Central memory CD8-positive, alpha-beta T cell (primary cell): ENCODE measurements at regions not wholly inside any gene's neighbourhood (a gene's known extent, or its start where the extent isn't known, plus 50 kb on each side); places are given as distances from the start of the nearest gene placed in this dataset.

ENCODE experiments used
- ATAC-seq: fragments of 150-1000 bp; cut with Tn5 transposase; replicated peaks from 2 replicates; pipeline ENCODE4 v1.10.0; 2022; ENCODE audit warnings: mild to moderate bottlenecking, moderate FRiP score, moderate number of reproducible peaks; ENCODE audit not compliant: poor library complexity, severe bottlenecking; ENCODE audit errors: extremely low read depth
- DNase-seq, 2 donors: peaks; one replicate each; pipeline ENCODE4 v3.0.0; 2021; ENCODE audit warnings: low spot score in 2 of 2
- H3K27ac Mint-ChIP-seq: one replicate; pipeline ENCODE4 v1.8.0; 2022; ENCODE audit warnings: low read depth, mild to moderate bottlenecking, moderate library complexity, mixed read lengths
- H3K27me3 Mint-ChIP-seq: one replicate; pipeline ENCODE4 v1.8.0; 2022; ENCODE audit warnings: mixed read lengths
- H3K36me3 Mint-ChIP-seq: one replicate; pipeline ENCODE4 v1.8.0; 2022; ENCODE audit warnings: mild to moderate bottlenecking, moderate library complexity, mixed read lengths; ENCODE audit not compliant: insufficient read depth
- H3K4me1 Mint-ChIP-seq: one replicate; pipeline ENCODE4 v1.8.0; 2022; ENCODE audit warnings: mixed read lengths
- H3K4me3 Mint-ChIP-seq: one replicate; pipeline ENCODE4 v1.8.0; 2022; ENCODE audit warnings: mild to moderate bottlenecking, moderate library complexity, mixed read lengths
- H3K9me3 Mint-ChIP-seq: one replicate; pipeline ENCODE4 v1.8.0; 2022; ENCODE audit warnings: mixed read lengths

- peaks cover 52% of the 10 kb centered on the region for H3K27me3 Mint-ChIP-seq
- no peak for ATAC-seq
Measured at GRCh38 chr15:29567336-29567735, 254.9 kb downstream of the TJP1 start.

GRCh38 chr15:29566914-29567313, 255.4 kb downstream of the TJP1 start:
- H3K27ac Mint-ChIP-seq = no peak overlapping the region
- no peaks in the 10 kb centered on the region for H3K4me1 Mint-ChIP-seq
- DNase-seq (no peak), ATAC-seq (no peak)
- H3K4me3 Mint-ChIP-seq = no peak overlapping the region
- H3K9me3 Mint-ChIP-seq = peaks cover 3% of the 10 kb centered on the region
- peaks cover 1% of the 10 kb centered on the region for H3K36me3 Mint-ChIP-seq
- H3K27me3 Mint-ChIP-seq = peaks cover 48% of the 10 kb centered on the region

More at GRCh38 chr15:29567336-29567735, 254.9 kb downstream of the TJP1 start:
- Mint-ChIP-seq H3K27ac (no peak overlapping the region), H3K4me3 (no peak overlapping the region), H3K9me3 (no peaks in the 10 kb centered on the region), H3K36me3 (peaks cover 1% of the 10 kb centered on the region), H3K4me1 (no peaks in the 10 kb centered on the region)
- no peak for DNase-seq

- no peak for ATAC-seq
- peaks cover 11% of the 10 kb centered on the region for H3K9me3 Mint-ChIP-seq
- DNase-seq = no peak
- H3K27me3 Mint-ChIP-seq = peaks cover 48% of the 10 kb centered on the region
- H3K4me3 Mint-ChIP-seq = no peak overlapping the region
- no peaks in the 10 kb centered on the region for H3K4me1 Mint-ChIP-seq
- H3K27ac Mint-ChIP-seq = no peak overlapping the region
- H3K36me3 Mint-ChIP-seq = peaks cover 1% of the 10 kb centered on the region
Measured at GRCh38 chr15:29563112-29563511, 259.2 kb downstream of the TJP1 start.

GRCh38 chr15:29560896-29561295, 261.4 kb downstream of the TJP1 start:
- DNase-seq (no peak), ATAC-seq (no peak)
- peaks cover 33% of the 10 kb centered on the region for H3K27me3 Mint-ChIP-seq
- peaks cover 11% of the 10 kb centered on the region for H3K9me3 Mint-ChIP-seq
- no peak overlapping the region for H3K4me3 Mint-ChIP-seq
- H3K36me3 Mint-ChIP-seq = peaks cover 1% of the 10 kb centered on the region
- H3K4me1 Mint-ChIP-seq = no peaks in the 10 kb centered on the region
- no peak overlapping the region for H3K27ac Mint-ChIP-seq

GRCh38 chr15:29558261-29558660, 264.0 kb downstream of the TJP1 start:
- DNase-seq = no peak
- H3K4me1 Mint-ChIP-seq = no peaks in the 10 kb centered on the region
- H3K27ac Mint-ChIP-seq = no peak overlapping the region
- no peak for ATAC-seq
- no peak overlapping the region for H3K4me3 Mint-ChIP-seq
- peaks cover 24% of the 10 kb centered on the region for H3K27me3 Mint-ChIP-seq
- H3K36me3 Mint-ChIP-seq = no peaks in the 10 kb centered on the region
- peaks cover 11% of the 10 kb centered on the region for H3K9me3 Mint-ChIP-seq

GRCh38 chr15:29557171-29557570, 265.1 kb downstream of the TJP1 start:
- no peak for DNase-seq
- Mint-ChIP-seq H3K27ac (no peak overlapping the region), H3K36me3 (no peaks in the 10 kb centered on the region), H3K4me3 (no peak overlapping the region), H3K9me3 (peaks cover 11% of the 10 kb centered on the region), H3K27me3 (peaks cover 24% of the 10 kb centered on the region), H3K4me1 (no peaks in the 10 kb centered on the region)
- ATAC-seq = no peak

GRCh38 chr15:29556380-29556779, 265.9 kb downstream of the TJP1 start:
- H3K27me3 Mint-ChIP-seq = peaks cover 24% of the 10 kb centered on the region
- no peak overlapping the region for H3K27ac Mint-ChIP-seq
- DNase-seq = no peak
- H3K4me3 Mint-ChIP-seq = no peak overlapping the region
- no peak for ATAC-seq
- H3K4me1 Mint-ChIP-seq = no peaks in the 10 kb centered on the region
- no peaks in the 10 kb centered on the region for H3K36me3 Mint-ChIP-seq
- peaks cover 5% of the 10 kb centered on the region for H3K9me3 Mint-ChIP-seq

- Mint-ChIP-seq H3K4me1 (no peaks in the 10 kb centered on the region), H3K27me3 (peaks cover 14% of the 10 kb centered on the region), H3K4me3 (no peak overlapping the region), H3K36me3 (no peaks in the 10 kb centered on the region), H3K27ac (no peak overlapping the region), H3K9me3 (peaks cover 5% of the 10 kb centered on the region)
- DNase-seq (no peak), ATAC-seq (no peak)
Measured at GRCh38 chr15:29554531-29554930, 267.7 kb downstream of the TJP1 start.

GRCh38 chr15:29550834-29551465, 271.3 kb downstream of the TJP1 start:
- no peak for ATAC-seq
- H3K9me3 Mint-ChIP-seq = peaks cover 3% of the 10 kb centered on the region
- H3K27ac Mint-ChIP-seq = no peak overlapping the region
- H3K4me3 Mint-ChIP-seq = no peak overlapping the region
- H3K27me3 Mint-ChIP-seq = peaks cover 7% of the 10 kb centered on the region
- DNase-seq = no peak
- H3K4me1 Mint-ChIP-seq = no peaks in the 10 kb centered on the region
- no peaks in the 10 kb centered on the region for H3K36me3 Mint-ChIP-seq

- DNase-seq = no peak
- no peak overlapping the region for H3K4me3 Mint-ChIP-seq
- H3K36me3 Mint-ChIP-seq = no peaks in the 10 kb centered on the region
- peaks cover 11% of the 10 kb centered on the region for H3K27me3 Mint-ChIP-seq
- H3K9me3 Mint-ChIP-seq = peaks cover 4% of the 10 kb centered on the region
- no peak for ATAC-seq
- no peaks in the 10 kb centered on the region for H3K4me1 Mint-ChIP-seq
- no peak overlapping the region for H3K27ac Mint-ChIP-seq
Measured at GRCh38 chr15:29548006-29548405, 274.3 kb downstream of the TJP1 start.

- Mint-ChIP-seq H3K27me3 (peaks cover 32% of the 10 kb centered on the region), H3K36me3 (no peaks in the 10 kb centered on the region), H3K4me1 (no peaks in the 10 kb centered on the region), H3K4me3 (no peak overlapping the region), H3K9me3 (peaks cover 12% of the 10 kb centered on the region), H3K27ac (no peak overlapping the region)
- no peak for DNase-seq
- ATAC-seq = no peak
Measured at GRCh38 chr15:29544513-29545128, 275.0 kb upstream of the NSMCE3 start.

- Mint-ChIP-seq H3K9me3 (peaks cover 12% of the 10 kb centered on the region), H3K27ac (no peak overlapping the region), H3K36me3 (no peaks in the 10 kb centered on the region), H3K4me3 (no peak overlapping the region), H3K27me3 (peaks cover 39% of the 10 kb centered on the region), H3K4me1 (no peaks in the 10 kb centered on the region)
- no peak for ATAC-seq
- no peak for DNase-seq
Measured at GRCh38 chr15:29542994-29543393, 273.4 kb upstream of the NSMCE3 start.

GRCh38 chr15:29541309-29541708, 271.7 kb upstream of the NSMCE3 start:
- peaks cover 12% of the 10 kb centered on the region for H3K9me3 Mint-ChIP-seq
- DNase-seq = no peak
- H3K27ac Mint-ChIP-seq = no peak overlapping the region
- H3K4me3 Mint-ChIP-seq = no peak overlapping the region
- H3K36me3 Mint-ChIP-seq = no peaks in the 10 kb centered on the region
- H3K4me1 Mint-ChIP-seq = no peaks in the 10 kb centered on the region
- peaks cover 45% of the 10 kb centered on the region for H3K27me3 Mint-ChIP-seq
- no peak for ATAC-seq
